ENCODE measurements at regions not wholly inside any gene's neighbourhood (a gene's known extent, or its start where the extent isn't known, plus 50 kb on each side); places are given as distances from the start of the nearest gene placed in this dataset.

GRCh38 chr2:48247206-48247605, 67.3 kb upstream of the FOXN2 start:
- no peak overlapping the region for H3K4me3 ChIP-seq (ENCODE audit: control insufficient read depth, low read depth, low read length)
- no peak for TF ChIP-seq CTCF (IDR thresholded peaks at IDR 0.05; ENCODE audit: control insufficient read depth, insufficient read depth, low read depth, low read length, missing control alignments)
- DNase-seq (ENCODE audit: low read depth) = no peak

- no peak for TF ChIP-seq CTCF (IDR thresholded peaks at IDR 0.05; ENCODE audit: control insufficient read depth, insufficient read depth, low read depth, low read length, missing control alignments)
- no peak overlapping the region for H3K4me3 ChIP-seq (ENCODE audit: control insufficient read depth, low read depth, low read length)
- peak; percentile 67 for DNase-seq (ENCODE audit: low read depth)
Measured at GRCh38 chr2:48248251-48248933, 66.1 kb upstream of the FOXN2 start.

- TF ChIP-seq CTCF (IDR thresholded peaks at IDR 0.05; ENCODE audit: control insufficient read depth, insufficient read depth, low read depth, low read length, missing control alignments) = no peak
- peak; percentile 8 for DNase-seq (ENCODE audit: low read depth)
- no peak overlapping the region for H3K4me3 ChIP-seq (ENCODE audit: control insufficient read depth, low read depth, low read length)
Measured at GRCh38 chr2:48249025-48249424, 65.5 kb upstream of the FOXN2 start.

GRCh38 chr2:48249631-48250473, 64.6 kb upstream of the FOXN2 start:
- H3K4me3 ChIP-seq (ENCODE audit: control insufficient read depth, low read depth, low read length) = no peak overlapping the region
- no peak for TF ChIP-seq CTCF (IDR thresholded peaks at IDR 0.05; ENCODE audit: control insufficient read depth, insufficient read depth, low read depth, low read length, missing control alignments)
- DNase-seq (ENCODE audit: low read depth) = peak; percentile 8

- TF ChIP-seq CTCF (IDR thresholded peaks at IDR 0.05; ENCODE audit: control insufficient read depth, insufficient read depth, low read depth, low read length, missing control alignments) = no peak
- H3K4me3 ChIP-seq (ENCODE audit: control insufficient read depth, low read depth, low read length) = no peak overlapping the region
- DNase-seq (ENCODE audit: low read depth) = no peak
Measured at GRCh38 chr2:48250474-48250844, 64.0 kb upstream of the FOXN2 start.

GRCh38 chr2:48250943-48251342, 63.5 kb upstream of the FOXN2 start:
- no peak for DNase-seq (ENCODE audit: low read depth)
- no peak for TF ChIP-seq CTCF (IDR thresholded peaks at IDR 0.05; ENCODE audit: control insufficient read depth, insufficient read depth, low read depth, low read length, missing control alignments)

More at GRCh38 chr2:48250943-48251342, 63.5 kb upstream of the FOXN2 start:
- no peak overlapping the region for H3K4me3 ChIP-seq (ENCODE audit: control insufficient read depth, low read depth, low read length)

Measured in AG09309 (cell line).